SK-N-SH (cell line): ENCODE measurements at regions not wholly inside any gene's neighbourhood (a gene's known extent, or its start where the extent isn't known, plus 50 kb on each side); places are given as distances from the start of the nearest gene placed in this dataset.

ENCODE experiments used
- CTCF ChIA-PET: fragments of 300-600, 350-600 bp; formaldehyde crosslinking; extraction: SDS; loops from one replicate; lab custom pipeline; 2021; lab: Yijun Ruan, JAX
- POLR2A ChIA-PET: fragments of 350-600 bp; sonication (Branson Sonifier 250); formaldehyde crosslinking; extraction: SDS; loops from one replicate; lab custom pipeline; 2020; ENCODE audit warnings: antibody characterized with exemption, inconsistent platforms; lab: Yijun Ruan, JAX
- DNase-seq: peaks from one replicate; pipeline ENCODE4 v3.0.0; 2012
- H2AFZ ChIP-seq: fragments of 200-600 bp; sonication (generic); 2 replicates; pipeline ENCODE4 v1.8.1; 2016; ENCODE audit warnings: antibody characterized with exemption, mild to moderate bottlenecking, low read depth
- H3F3A ChIP-seq: fragments of 200-600 bp; sonication (generic); replicated peaks from 2 replicates; pipeline ENCODE3; 2016; ENCODE audit warnings: antibody characterized with exemption, mild to moderate bottlenecking; ENCODE audit not compliant: insufficient read depth
- H3K27ac ChIP-seq, 2 experiments: fragments of 200-500 bp in 1 of 2; fragments of 200-600 bp in 1 of 2; sonication (Bioruptor generic) in 1 of 2; sonication (generic), shearing (Covaris generic) in 1 of 2; 2 replicates each; pipeline versions ENCODE4 v1.5.1 to v1.6.1; 2014 to 2016; ENCODE audit warnings: low read depth in 2 of 2, inconsistent platforms in 1 of 2, low read length in 1 of 2, mild to moderate bottlenecking in 1 of 2, mixed read lengths in 1 of 2
- H3K27me3 ChIP-seq: fragments of 200-600 bp; sonication (generic), shearing (Covaris generic); 2 replicates; pipeline ENCODE4 v1.6.1; 2016; ENCODE audit warnings: mixed run types; ENCODE audit not compliant: insufficient read depth
- H3K36me3 ChIP-seq, 2 experiments: fragments of 200-500 bp in 1 of 2; fragments of 200-600 bp in 1 of 2; sonication (Bioruptor generic) in 1 of 2; sonication (generic) in 1 of 2; replicated peaks in 1 of 2; 2 replicates each; pipeline versions ENCODE3 to v1.5.1; 2014 to 2016; ENCODE audit warnings: low read length in 1 of 2, mild to moderate bottlenecking in 1 of 2; ENCODE audit not compliant: insufficient read depth in 2 of 2, control insufficient read depth in 1 of 2
- H3K4me1 ChIP-seq, 2 experiments: fragments of 200-500 bp in 1 of 2; fragments of 200-600 bp in 1 of 2; sonication (Bioruptor generic) in 1 of 2; sonication (generic), shearing (Covaris generic) in 1 of 2; 2 replicates each; pipeline versions ENCODE4 v1.5.1 to v1.6.1; 2014 to 2016; ENCODE audit warnings: low read depth in 1 of 2, low read length in 1 of 2, mixed run types in 1 of 2; ENCODE audit not compliant: insufficient read depth in 2 of 2, control insufficient read depth in 1 of 2
- H3K4me2 ChIP-seq: fragments of 200-600 bp; sonication (generic), shearing (Covaris generic); 2 replicates; pipeline ENCODE4 v1.6.1; 2017; ENCODE audit warnings: mixed run types
- H3K4me3 ChIP-seq, 2 experiments: fragments of 200-500 bp in 1 of 2; fragments of 200-600 bp in 1 of 2; sonication (Bioruptor generic) in 1 of 2; sonication (generic), shearing (Covaris generic) in 1 of 2; 2 replicates each; pipeline versions ENCODE4 v1.5.1 to v1.8.1; 2014 to 2016; ENCODE audit warnings: low read depth in 2 of 2, inconsistent platforms in 1 of 2, low read length in 1 of 2, mild to moderate bottlenecking in 1 of 2, mixed read lengths in 1 of 2, moderate library complexity in 1 of 2
- H3K79me2 ChIP-seq: fragments of 200-600 bp; sonication (generic); 2 replicates; pipeline ENCODE4 v1.8.1; 2017; ENCODE audit warnings: mild to moderate bottlenecking; ENCODE audit not compliant: insufficient read depth
- H3K9ac ChIP-seq: fragments of 200-600 bp; sonication (generic); 2 replicates; pipeline ENCODE4 v1.6.1; 2017; ENCODE audit warnings: mixed run types
- H3K9me2 ChIP-seq: fragments of 200-600 bp; sonication (generic); 2 replicates; pipeline ENCODE4 v1.6.1; 2017; ENCODE audit warnings: mixed run types
- H3K9me3 ChIP-seq: fragments of 200-600 bp; sonication (generic); 2 replicates; pipeline ENCODE4 v1.6.1; 2017; ENCODE audit warnings: mixed run types, mild to moderate bottlenecking, moderate library complexity
- H4K20me1 ChIP-seq: fragments of 200-600 bp; sonication (generic); 2 replicates; pipeline ENCODE4 v1.6.1; 2017; ENCODE audit warnings: mild to moderate bottlenecking, mixed run types; ENCODE audit not compliant: insufficient read depth
- ELF1 ChIP-seq: IDR thresholded peaks from 2 replicates; pipeline ENCODE4 v1.4.0; 2012
- EP300 ChIP-seq, 2 experiments: IDR thresholded peaks; 2 replicates each; pipeline versions ENCODE4 v1.4.0 to v1.6.1; 2012; ENCODE audit warnings: borderline replicate concordance in 1 of 2, low read depth in 1 of 2, low read length in 1 of 2
- FOSL2 ChIP-seq: IDR thresholded peaks from 2 replicates; pipeline ENCODE4 v1.4.0; 2012; ENCODE audit warnings: low read depth, mild to moderate bottlenecking, moderate library complexity, borderline replicate concordance
- GABPA ChIP-seq: IDR thresholded peaks from 2 replicates; pipeline ENCODE4 v1.4.0; 2012; ENCODE audit warnings: low read depth, mild to moderate bottlenecking
- GATA2 ChIP-seq: sonication (generic); formaldehyde crosslinking; IDR thresholded peaks from 2 replicates; pipeline ENCODE4 v1.5.0; 2020; ENCODE audit warnings: mild to moderate bottlenecking, missing genetic modification reagents
- MEF2A ChIP-seq: IDR thresholded peaks from 2 replicates; pipeline ENCODE4 v1.4.0; 2012; ENCODE audit warnings: low read depth, borderline replicate concordance
- MXI1 ChIP-seq: IDR thresholded peaks from 2 replicates; pipeline ENCODE4 v1.6.1; 2012; ENCODE audit warnings: mild to moderate bottlenecking, low read depth, low read length, improper control_type of control experiment
- NFIC ChIP-seq: IDR thresholded peaks from 2 replicates; pipeline ENCODE4 v1.4.0; 2012; ENCODE audit warnings: borderline replicate concordance
- POLR2AphosphoS5 ChIP-seq: IDR thresholded peaks from 2 replicates; pipeline ENCODE4 v1.6.1; 2012; ENCODE audit warnings: low read depth, low read length
- RCOR1 ChIP-seq: fragments of 150-350 bp; IDR thresholded peaks from 2 replicates; pipeline ENCODE4 v1.6.1; 2017; ENCODE audit warnings: antibody characterized with exemption, low read length
- RFX5 ChIP-seq: IDR thresholded peaks from 2 replicates; pipeline ENCODE4 v1.6.1; 2012; ENCODE audit warnings: mild to moderate bottlenecking, improper control_type of control experiment, low read length
- RXRA ChIP-seq: IDR thresholded peaks from 2 replicates; pipeline ENCODE4 v1.4.0; 2012; ENCODE audit warnings: low read depth, mild to moderate bottlenecking, borderline replicate concordance
- SIN3A ChIP-seq: IDR thresholded peaks from 2 replicates; pipeline ENCODE4 v1.6.1; 2012; ENCODE audit warnings: low read depth, mild to moderate bottlenecking, low read length, moderate library complexity, borderline replicate concordance
- SMC3 ChIP-seq: IDR thresholded peaks from 2 replicates; pipeline ENCODE4 v1.6.1; 2012; ENCODE audit warnings: low read depth, low read length, improper control_type of control experiment
- TEAD4 ChIP-seq: IDR thresholded peaks from 2 replicates; pipeline ENCODE4 v1.4.0; 2012; ENCODE audit warnings: mild to moderate bottlenecking, borderline replicate concordance; ENCODE audit not compliant: insufficient read depth
- WGBS: methylation state at CpG from one replicate; pipeline ENCODE4 v1.1.6; 2017; ENCODE audit warnings: low lambda C conversion rate; 5-methylcytosine and 5-hydroxymethylcytosine counted together
- TF ChIP-seq, protein P1 (sequence below): fragments of 150-350 bp; IDR thresholded peaks from 2 replicates; pipeline ENCODE4 v1.6.1; 2016; ENCODE audit warnings: mild to moderate bottlenecking, low read depth, low read length
- TF ChIP-seq, protein P2 (sequence below): IDR thresholded peaks from 2 replicates; pipeline ENCODE4 v1.4.0; 2012; ENCODE audit warnings: low read depth, borderline replicate concordance
- TF ChIP-seq, protein P3 (sequence below): IDR thresholded peaks from 2 replicates; pipeline ENCODE4 v1.4.0; 2012; ENCODE audit warnings: low read depth

DNA sequence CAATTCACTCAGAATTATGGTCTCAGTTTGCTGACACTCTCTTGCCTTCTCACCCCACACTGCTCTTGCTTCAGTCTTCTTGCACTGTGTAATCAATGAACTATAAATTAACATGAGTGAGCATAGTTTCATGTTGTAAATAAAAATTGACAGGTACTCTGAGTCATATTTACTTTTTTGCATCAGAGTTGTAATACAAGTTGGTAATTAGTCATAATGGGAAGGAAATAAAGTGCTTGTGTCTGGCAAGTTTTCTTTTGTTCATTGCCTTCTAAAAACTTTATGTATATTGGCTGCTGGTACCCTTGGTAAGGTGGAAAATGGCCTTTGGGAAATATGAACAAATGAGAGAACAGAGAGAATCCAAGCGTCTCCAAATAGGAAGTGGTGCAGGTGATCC, 169.3 kb upstream of the MAGI2 start (continued):
- no peak for TF ChIP-seq EP300 (IDR thresholded peaks at IDR 0.05; ENCODE audit: borderline replicate concordance in 1 of 2, low read depth in 1 of 2, low read length in 1 of 2)
- TF ChIP-seq MEF2A: no peak

DNA sequence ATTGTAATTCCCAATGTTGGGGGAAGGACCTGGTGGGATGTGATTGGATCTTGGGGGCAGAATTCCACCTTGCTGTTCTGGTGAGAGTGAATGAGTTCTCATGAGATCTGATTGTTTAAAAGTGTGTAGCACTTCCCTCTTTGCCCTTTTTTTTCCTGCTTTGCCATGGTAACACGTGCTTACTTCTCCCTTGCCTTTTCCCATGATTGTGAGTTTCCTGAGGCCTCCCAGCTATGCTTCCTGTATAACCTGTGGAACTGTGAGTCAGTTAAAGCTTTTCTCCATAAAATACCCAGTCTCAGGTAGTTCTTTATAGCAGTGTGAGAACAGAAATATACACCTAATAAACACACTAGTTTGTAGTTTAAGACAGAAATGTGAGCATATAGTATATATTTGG, 166.8 kb upstream of the MAGI2 start:
- POLR2A ChIA-PET: no interaction called here
- Histone ChIP-seq H3K9me2 (no peaks in the 10 kb centered on the region), H3K9ac (no peak overlapping the region), H4K20me1 (no peaks in the 10 kb centered on the region), H3K27ac (no peak overlapping the region), H3F3A (peaks cover 5% of the 10 kb centered on the region), H3K4me1 (no peaks in the 10 kb centered on the region; a peak in 1 of 4 replicates), H3K4me2 (no peak overlapping the region), H3K4me3 (no peak overlapping the region), H3K9me3 (no peaks in the 10 kb centered on the region; the same call in 1 of the 2 replicates), H3K27me3 (no peaks in the 10 kb centered on the region), H2AFZ (no peak overlapping the region), H3K79me2 (no peaks in the 10 kb centered on the region), H3K36me3 (no peaks in the 10 kb centered on the region)
- DNase-seq: no peak
- WGBS: 67% methylated on average over 1 of the region's 1 CpG
- TF ChIP-seq RFX5 (no peak), GABPA (no peak), RCOR1 (no peak), GATA2 (no peak), SMC3 (no peak), SIN3A (no peak), TEAD4 (no peak), NFIC (no peak), ELF1 (no peak), RXRA (no peak), MXI1 (no peak), POLR2AphosphoS5 (no peak), FOSL2 (no peak)
- TF ChIP-seq, protein P1, sequence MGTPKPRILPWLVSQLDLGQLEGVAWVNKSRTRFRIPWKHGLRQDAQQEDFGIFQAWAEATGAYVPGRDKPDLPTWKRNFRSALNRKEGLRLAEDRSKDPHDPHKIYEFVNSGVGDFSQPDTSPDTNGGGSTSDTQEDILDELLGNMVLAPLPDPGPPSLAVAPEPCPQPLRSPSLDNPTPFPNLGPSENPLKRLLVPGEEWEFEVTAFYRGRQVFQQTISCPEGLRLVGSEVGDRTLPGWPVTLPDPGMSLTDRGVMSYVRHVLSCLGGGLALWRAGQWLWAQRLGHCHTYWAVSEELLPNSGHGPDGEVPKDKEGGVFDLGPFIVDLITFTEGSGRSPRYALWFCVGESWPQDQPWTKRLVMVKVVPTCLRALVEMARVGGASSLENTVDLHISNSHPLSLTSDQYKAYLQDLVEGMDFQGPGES: no peak
- TF ChIP-seq, protein P2, sequence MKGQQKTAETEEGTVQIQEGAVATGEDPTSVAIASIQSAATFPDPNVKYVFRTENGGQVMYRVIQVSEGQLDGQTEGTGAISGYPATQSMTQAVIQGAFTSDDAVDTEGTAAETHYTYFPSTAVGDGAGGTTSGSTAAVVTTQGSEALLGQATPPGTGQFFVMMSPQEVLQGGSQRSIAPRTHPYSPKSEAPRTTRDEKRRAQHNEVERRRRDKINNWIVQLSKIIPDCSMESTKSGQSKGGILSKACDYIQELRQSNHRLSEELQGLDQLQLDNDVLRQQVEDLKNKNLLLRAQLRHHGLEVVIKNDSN: no peak
- TF ChIP-seq, protein P3, sequence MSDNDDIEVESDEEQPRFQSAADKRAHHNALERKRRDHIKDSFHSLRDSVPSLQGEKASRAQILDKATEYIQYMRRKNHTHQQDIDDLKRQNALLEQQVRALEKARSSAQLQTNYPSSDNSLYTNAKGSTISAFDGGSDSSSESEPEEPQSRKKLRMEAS: no peak
- CTCF ChIA-PET: no interaction called here
